ENCODE measurements at regions not wholly inside any gene's neighbourhood (a gene's known extent, or its start where the extent isn't known, plus 50 kb on each side); places are given as distances from the start of the nearest gene placed in this dataset.

DNA sequence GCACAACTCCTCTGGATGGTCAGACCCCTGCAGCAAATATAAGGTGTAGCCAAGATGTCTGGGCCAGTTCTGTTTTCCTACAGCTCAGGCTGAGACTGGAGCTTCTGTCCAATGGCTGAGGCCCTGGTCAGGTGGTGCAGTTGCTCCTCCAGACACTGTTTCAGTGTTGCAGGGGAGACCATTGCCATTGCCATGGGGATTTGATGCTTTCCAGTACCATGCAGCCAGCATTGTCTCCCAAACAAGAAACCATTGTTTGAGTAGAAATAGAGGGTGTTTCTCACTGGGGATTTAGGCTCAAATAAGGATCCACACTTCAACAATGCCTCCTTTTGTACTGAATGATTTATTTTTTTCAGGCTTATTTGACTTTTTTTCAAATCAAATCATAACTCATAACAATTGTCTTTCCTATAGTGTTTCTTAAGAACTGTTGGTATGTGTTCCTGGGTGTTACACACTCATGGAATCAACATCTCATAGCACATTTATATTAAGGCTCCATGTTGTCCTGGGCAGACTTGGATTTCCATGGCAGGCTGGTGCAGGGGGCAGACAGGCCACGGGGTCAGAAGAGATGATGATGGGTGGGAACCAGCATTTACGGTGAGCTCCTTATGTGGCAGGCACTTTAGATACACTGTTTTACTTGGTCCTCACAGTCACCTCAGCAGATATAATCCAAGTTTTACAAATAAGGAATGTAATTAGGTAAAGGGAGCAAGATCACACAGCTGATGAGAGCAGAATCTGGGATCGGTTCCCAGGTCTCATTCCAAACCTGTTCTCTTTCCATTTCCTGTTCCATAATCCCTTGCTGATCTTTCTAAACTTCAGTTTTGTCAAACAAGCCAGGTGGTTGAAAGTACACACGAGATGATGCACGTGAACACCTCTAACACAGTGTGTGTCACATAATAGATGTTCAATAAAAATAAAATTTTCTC is 95.9 kb upstream of the GNAQ start:
- Histone ChIP-seq H3K9ac (ENCODE audit: low read depth in 1 of 2, low read length in 2 of 2) (no peak overlapping the region), H3K9me3 (ENCODE audit: control insufficient read depth in 4 of 4, low read length in 3 of 4) (no peaks in the 10 kb centered on the region), H3K36me3 (ENCODE audit: control insufficient read depth in 4 of 4, insufficient read depth in 3 of 4, low read depth in 1 of 4, low read length in 3 of 4) (no peaks in the 10 kb centered on the region), H3K27ac (ENCODE audit: low read depth in 1 of 2, low read length in 2 of 2) (no peak overlapping the region), H3K27me3 (ENCODE audit: control insufficient read depth in 4 of 4, insufficient read depth in 4 of 4, low read length in 3 of 4) (peaks cover 0 to 3% (median 0%) of the 10 kb centered on the region in 4 donors), H3K4me1 (ENCODE audit: control insufficient read depth in 4 of 4, insufficient read depth in 4 of 4, low read length in 3 of 4) (no peaks in the 10 kb centered on the region), H3K4me3 (ENCODE audit: low read depth in 1 of 3, low read length in 3 of 3) (no peak overlapping the region)
- no peak for TF ChIP-seq SP1 (IDR thresholded peaks at IDR 0.05)
- no peak for TF ChIP-seq FOXA2 (IDR thresholded peaks at IDR 0.05)
- TF ChIP-seq, protein P1, sequence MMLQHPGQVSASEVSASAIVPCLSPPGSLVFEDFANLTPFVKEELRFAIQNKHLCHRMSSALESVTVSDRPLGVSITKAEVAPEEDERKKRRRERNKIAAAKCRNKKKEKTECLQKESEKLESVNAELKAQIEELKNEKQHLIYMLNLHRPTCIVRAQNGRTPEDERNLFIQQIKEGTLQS (IDR thresholded peaks at IDR 0.05): no peak
- TF ChIP-seq RAD21 (IDR thresholded peaks at IDR 0.05): no peak
- TF ChIP-seq, protein P2, sequence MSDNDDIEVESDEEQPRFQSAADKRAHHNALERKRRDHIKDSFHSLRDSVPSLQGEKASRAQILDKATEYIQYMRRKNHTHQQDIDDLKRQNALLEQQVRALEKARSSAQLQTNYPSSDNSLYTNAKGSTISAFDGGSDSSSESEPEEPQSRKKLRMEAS (IDR thresholded peaks at IDR 0.05): no peak
- no peak for TF ChIP-seq FOXA1 (IDR thresholded peaks at IDR 0.05)
- no peak for DNase-seq (ENCODE audit: low spot score)
- 86% methylated on average over 5 of the region's 5 CpGs for WGBS

DNA sequence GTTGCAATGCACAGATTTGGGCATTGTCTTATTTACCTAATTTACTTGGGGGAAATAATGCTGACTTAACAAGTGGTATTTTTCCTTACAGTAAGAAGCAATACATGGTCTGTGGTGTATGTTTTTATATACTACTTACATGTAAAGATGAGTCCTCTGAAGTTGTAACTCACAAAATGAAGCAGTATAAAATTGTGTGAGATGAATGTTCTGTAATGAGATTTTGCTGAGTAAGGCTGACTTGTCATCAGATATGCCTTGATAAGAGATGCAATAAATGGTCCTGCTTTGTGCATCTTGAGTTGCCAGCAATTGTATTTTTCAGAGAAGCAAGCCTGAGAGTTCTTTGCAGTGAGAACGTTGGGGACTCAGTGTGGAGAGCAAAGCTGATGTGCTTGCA is 92.2 kb upstream of the GNAQ start:
- TF ChIP-seq, protein P2 (IDR thresholded peaks at IDR 0.05): no peak
- TF ChIP-seq NR2F2 (IDR thresholded peaks at IDR 0.05) (no peak), FOXA2 (IDR thresholded peaks at IDR 0.05) (no peak)
- TF ChIP-seq, protein P3, sequence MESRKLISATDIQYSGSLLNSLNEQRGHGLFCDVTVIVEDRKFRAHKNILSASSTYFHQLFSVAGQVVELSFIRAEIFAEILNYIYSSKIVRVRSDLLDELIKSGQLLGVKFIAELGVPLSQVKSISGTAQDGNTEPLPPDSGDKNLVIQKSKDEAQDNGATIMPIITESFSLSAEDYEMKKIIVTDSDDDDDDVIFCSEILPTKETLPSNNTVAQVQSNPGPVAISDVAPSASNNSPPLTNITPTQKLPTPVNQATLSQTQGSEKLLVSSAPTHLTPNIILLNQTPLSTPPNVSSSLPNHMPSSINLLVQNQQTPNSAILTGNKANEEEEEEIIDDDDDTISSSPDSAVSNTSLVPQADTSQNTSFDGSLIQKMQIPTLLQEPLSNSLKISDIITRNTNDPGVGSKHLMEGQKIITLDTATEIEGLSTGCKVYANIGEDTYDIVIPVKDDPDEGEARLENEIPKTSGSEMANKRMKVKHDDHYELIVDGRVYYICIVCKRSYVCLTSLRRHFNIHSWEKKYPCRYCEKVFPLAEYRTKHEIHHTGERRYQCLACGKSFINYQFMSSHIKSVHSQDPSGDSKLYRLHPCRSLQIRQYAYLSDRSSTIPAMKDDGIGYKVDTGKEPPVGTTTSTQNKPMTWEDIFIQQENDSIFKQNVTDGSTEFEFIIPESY (IDR thresholded peaks at IDR 0.05): no peak
- Histone ChIP-seq H3K27ac (ENCODE audit: low read depth in 1 of 2, low read length in 2 of 2) (no peak overlapping the region), H3K4me3 (ENCODE audit: low read depth in 1 of 3, low read length in 3 of 3) (no peak overlapping the region), H3K4me1 (ENCODE audit: control insufficient read depth in 4 of 4, insufficient read depth in 4 of 4, low read length in 3 of 4) (no peaks in the 10 kb centered on the region), H3K36me3 (ENCODE audit: control insufficient read depth in 4 of 4, insufficient read depth in 3 of 4, low read depth in 1 of 4, low read length in 3 of 4) (no peaks in the 10 kb centered on the region), H3K9ac (ENCODE audit: low read depth in 1 of 2, low read length in 2 of 2) (no peak overlapping the region), H3K9me3 (ENCODE audit: control insufficient read depth in 4 of 4, low read length in 3 of 4) (no peaks in the 10 kb centered on the region), H3K27me3 (ENCODE audit: control insufficient read depth in 4 of 4, insufficient read depth in 4 of 4, low read length in 3 of 4) (peaks cover 0 to 3% (median 0%) of the 10 kb centered on the region in 4 donors)
- WGBS: 50% methylated on average over 1 of the region's 1 CpG
- no peak for DNase-seq (ENCODE audit: low spot score)

DNA sequence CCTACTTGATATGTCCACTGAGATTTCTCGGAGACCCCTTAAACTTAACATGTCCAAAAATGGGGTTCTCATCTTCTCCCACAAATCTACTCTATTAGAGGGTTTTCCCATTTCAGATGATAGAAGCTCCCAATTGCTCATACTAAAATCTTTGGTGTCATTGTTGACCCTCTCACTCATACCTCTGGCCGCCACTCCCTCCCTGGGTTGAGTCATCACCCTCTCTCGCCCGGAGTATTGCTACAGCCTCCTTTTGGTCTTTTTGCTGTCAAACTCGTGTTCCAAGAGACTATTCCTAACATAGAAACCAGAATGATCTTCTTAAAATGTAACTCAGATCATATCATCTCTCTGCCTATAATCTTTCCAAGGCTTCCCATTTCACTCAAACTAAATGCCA is 91.0 kb upstream of the GNAQ start:
- TF ChIP-seq, protein P4, sequence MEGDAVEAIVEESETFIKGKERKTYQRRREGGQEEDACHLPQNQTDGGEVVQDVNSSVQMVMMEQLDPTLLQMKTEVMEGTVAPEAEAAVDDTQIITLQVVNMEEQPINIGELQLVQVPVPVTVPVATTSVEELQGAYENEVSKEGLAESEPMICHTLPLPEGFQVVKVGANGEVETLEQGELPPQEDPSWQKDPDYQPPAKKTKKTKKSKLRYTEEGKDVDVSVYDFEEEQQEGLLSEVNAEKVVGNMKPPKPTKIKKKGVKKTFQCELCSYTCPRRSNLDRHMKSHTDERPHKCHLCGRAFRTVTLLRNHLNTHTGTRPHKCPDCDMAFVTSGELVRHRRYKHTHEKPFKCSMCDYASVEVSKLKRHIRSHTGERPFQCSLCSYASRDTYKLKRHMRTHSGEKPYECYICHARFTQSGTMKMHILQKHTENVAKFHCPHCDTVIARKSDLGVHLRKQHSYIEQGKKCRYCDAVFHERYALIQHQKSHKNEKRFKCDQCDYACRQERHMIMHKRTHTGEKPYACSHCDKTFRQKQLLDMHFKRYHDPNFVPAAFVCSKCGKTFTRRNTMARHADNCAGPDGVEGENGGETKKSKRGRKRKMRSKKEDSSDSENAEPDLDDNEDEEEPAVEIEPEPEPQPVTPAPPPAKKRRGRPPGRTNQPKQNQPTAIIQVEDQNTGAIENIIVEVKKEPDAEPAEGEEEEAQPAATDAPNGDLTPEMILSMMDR (IDR thresholded peaks at IDR 0.05; ENCODE audit: low read depth, low read length, missing input control): no peak
- no peak for TF ChIP-seq RXRA (IDR thresholded peaks at IDR 0.05)
- TF ChIP-seq HNF4G (IDR thresholded peaks at IDR 0.05): no peak
- TF ChIP-seq, protein P5, sequence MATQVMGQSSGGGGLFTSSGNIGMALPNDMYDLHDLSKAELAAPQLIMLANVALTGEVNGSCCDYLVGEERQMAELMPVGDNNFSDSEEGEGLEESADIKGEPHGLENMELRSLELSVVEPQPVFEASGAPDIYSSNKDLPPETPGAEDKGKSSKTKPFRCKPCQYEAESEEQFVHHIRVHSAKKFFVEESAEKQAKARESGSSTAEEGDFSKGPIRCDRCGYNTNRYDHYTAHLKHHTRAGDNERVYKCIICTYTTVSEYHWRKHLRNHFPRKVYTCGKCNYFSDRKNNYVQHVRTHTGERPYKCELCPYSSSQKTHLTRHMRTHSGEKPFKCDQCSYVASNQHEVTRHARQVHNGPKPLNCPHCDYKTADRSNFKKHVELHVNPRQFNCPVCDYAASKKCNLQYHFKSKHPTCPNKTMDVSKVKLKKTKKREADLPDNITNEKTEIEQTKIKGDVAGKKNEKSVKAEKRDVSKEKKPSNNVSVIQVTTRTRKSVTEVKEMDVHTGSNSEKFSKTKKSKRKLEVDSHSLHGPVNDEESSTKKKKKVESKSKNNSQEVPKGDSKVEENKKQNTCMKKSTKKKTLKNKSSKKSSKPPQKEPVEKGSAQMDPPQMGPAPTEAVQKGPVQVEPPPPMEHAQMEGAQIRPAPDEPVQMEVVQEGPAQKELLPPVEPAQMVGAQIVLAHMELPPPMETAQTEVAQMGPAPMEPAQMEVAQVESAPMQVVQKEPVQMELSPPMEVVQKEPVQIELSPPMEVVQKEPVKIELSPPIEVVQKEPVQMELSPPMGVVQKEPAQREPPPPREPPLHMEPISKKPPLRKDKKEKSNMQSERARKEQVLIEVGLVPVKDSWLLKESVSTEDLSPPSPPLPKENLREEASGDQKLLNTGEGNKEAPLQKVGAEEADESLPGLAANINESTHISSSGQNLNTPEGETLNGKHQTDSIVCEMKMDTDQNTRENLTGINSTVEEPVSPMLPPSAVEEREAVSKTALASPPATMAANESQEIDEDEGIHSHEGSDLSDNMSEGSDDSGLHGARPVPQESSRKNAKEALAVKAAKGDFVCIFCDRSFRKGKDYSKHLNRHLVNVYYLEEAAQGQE (IDR thresholded peaks at IDR 0.05): no peak
- TF ChIP-seq FOXA1 (IDR thresholded peaks at IDR 0.05): no peak
- no peak for TF ChIP-seq RAD21 (IDR thresholded peaks at IDR 0.05)
- TF ChIP-seq HNF4A (conservative IDR thresholded peaks at IDR 0.05): no peak
- no peak for TF ChIP-seq TAF1 (conservative IDR thresholded peaks at IDR 0.05)
- TF ChIP-seq EGR1 (IDR thresholded peaks at IDR 0.05; ENCODE audit: low read depth in 2 of 2): no peak
- TF ChIP-seq JUND (IDR thresholded peaks at IDR 0.05): no peak
- no peak overlapping the region for H3K4me3 ChIP-seq (ENCODE audit: low read depth in 1 of 3, low read length in 3 of 3)
- H3K36me3 ChIP-seq (ENCODE audit: control insufficient read depth in 4 of 4, insufficient read depth in 3 of 4, low read depth in 1 of 4, low read length in 3 of 4): no peaks in the 10 kb centered on the region
- no peaks in the 10 kb centered on the region for H3K4me1 ChIP-seq (ENCODE audit: control insufficient read depth in 4 of 4, insufficient read depth in 4 of 4, low read length in 3 of 4)
- WGBS: 90% methylated on average over 5 of the region's 5 CpGs
- no peak for DNase-seq (ENCODE audit: low spot score)
- H3K9ac ChIP-seq (ENCODE audit: low read depth in 1 of 2, low read length in 2 of 2): no peak overlapping the region
- H3K27ac ChIP-seq (ENCODE audit: low read depth in 1 of 2, low read length in 2 of 2): no peak overlapping the region
- H3K9me3 ChIP-seq (ENCODE audit: control insufficient read depth in 4 of 4, low read length in 3 of 4): no peaks in the 10 kb centered on the region
- peaks cover 0 to 1% (median 0%) of the 10 kb centered on the region in 4 donors for H3K27me3 ChIP-seq (ENCODE audit: control insufficient read depth in 4 of 4, insufficient read depth in 4 of 4, low read length in 3 of 4)
